Skeletal muscle satellite cell (primary cell): ENCODE measurements at regions not wholly inside any gene's neighbourhood (a gene's known extent, or its start where the extent isn't known, plus 50 kb on each side); places are given as distances from the start of the nearest gene placed in this dataset.
"Not testable (repeated sequence)": the region's sequence is repeated elsewhere in the genome, so short reads cannot be mapped to it uniquely, and the experiment has no call there.

Experiments used
- H3K27me3 ChIP-seq: 2 replicates; pipeline ENCODE4 v1.7.0; 2013; ENCODE audit warnings: low read length; ENCODE audit not compliant: control insufficient read depth, insufficient read depth
- H3K36me3 ChIP-seq: 2 replicates; pipeline ENCODE4 v1.7.0; 2013; ENCODE audit warnings: mild to moderate bottlenecking, control low read depth, low read length; ENCODE audit not compliant: insufficient read depth
- H3K4me1 ChIP-seq: 2 replicates; pipeline ENCODE4 v1.7.0; 2013; ENCODE audit warnings: low read length; ENCODE audit not compliant: control insufficient read depth, insufficient read depth
- H3K4me2 ChIP-seq: 2 replicates; pipeline ENCODE4 v1.7.0; 2013; ENCODE audit warnings: mild to moderate bottlenecking, low read length
- H3K4me3 ChIP-seq: 2 replicates; pipeline ENCODE4 v1.7.0; 2013; ENCODE audit warnings: low read length
- H3K9ac ChIP-seq: 2 replicates; pipeline ENCODE4 v1.7.0; 2013; ENCODE audit warnings: mild to moderate bottlenecking, low read depth, low read length, moderate library complexity
- H3K9me3 ChIP-seq: replicated peaks from 2 replicates; pipeline ENCODE4 v1.7.0; 2013; ENCODE audit warnings: mild to moderate bottlenecking, control low read depth, low read length

DNA sequence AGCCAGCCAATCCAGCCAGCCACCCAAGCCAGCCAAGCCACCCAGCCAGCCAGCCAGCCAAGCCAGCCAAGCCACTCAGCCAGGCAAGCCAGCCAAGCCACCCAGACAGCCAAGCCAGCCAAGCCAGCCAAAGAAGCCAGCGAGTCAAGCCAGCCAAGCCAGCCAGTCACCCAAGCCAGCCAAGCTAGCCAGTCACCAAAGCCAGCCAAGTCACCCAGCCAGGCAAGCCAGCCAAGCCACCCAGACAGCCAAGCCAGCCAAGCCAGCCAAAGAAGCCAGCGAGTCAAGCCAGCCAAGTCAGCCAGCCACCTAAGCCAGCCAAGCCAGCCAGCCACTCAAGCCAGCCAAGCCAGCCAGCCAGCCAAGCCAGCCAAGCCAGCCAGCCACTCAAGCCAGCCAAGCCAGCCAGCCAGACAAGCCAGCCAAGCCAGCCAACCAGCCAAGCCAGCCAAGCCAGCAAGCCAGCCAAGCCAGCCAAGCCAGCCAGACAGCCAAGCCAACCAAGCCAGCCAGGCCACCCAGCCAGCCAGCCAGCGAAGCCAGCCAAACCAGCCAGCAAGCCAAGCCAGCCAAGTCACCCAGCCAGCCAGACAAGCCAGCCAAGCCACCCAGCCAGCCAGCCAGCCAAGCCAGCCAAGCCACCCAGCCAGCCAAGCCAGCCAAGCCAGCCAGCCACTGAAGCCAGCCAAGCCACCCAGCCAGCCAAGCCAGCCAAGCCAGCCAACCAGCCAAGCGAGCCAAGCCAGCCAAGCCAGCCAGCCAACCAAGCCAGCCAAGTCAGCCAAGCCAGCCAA is 198.8 kb downstream of the GOLGA6L6 start:
- peaks cover 67% of the 10 kb centered on the region for H3K9me3 ChIP-seq
- not testable (repeated sequence) for H3K4me3 ChIP-seq, H3K4me1 ChIP-seq, H3K9ac ChIP-seq, H3K36me3 ChIP-seq, H3K4me2 ChIP-seq, H3K27me3 ChIP-seq

DNA sequence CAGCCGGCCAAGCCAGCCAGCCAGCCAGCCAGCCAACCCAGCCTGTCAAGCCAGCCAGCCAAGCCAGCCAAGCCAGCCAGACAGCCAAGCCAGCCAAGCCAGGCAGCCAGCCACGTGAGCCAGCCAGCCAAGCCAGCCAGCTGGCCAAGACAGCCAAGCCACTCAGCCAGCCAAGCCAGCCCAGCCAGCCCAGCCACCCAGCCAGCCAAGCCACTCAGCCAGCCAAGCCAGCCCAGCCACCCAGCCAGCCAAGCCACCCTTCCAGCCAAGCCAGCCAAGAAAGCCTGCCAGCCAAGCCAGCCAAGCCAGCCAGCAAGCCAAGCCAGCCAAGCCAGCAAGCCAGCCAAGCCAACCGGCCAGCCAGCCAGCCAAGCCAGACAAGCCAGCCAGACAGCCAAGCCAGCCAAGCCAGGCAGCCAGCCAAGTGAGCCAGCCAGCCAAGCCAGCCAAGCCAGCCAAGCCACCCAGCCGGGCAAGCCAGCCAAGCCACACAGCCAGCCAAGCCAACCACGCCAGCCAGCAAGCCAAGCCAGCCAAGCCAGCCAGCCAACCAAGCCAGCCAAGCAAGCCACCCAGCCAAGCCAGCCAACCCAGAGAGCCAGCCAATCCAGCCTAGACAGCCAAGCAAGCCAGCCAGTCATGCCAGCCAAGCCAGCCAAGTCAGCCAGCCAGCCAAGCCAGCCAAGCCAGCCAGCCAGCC is 199.5 kb downstream of the GOLGA6L6 start:
- Histone ChIP-seq H3K27me3 (no peaks in the 10 kb centered on the region), H3K4me2 (no peak overlapping the region), H3K9ac (no peak overlapping the region), H3K36me3 (peaks cover 3% of the 10 kb centered on the region), H3K9me3 (peaks cover 67% of the 10 kb centered on the region), H3K4me3 (no peak overlapping the region), H3K4me1 (no peaks in the 10 kb centered on the region)

DNA sequence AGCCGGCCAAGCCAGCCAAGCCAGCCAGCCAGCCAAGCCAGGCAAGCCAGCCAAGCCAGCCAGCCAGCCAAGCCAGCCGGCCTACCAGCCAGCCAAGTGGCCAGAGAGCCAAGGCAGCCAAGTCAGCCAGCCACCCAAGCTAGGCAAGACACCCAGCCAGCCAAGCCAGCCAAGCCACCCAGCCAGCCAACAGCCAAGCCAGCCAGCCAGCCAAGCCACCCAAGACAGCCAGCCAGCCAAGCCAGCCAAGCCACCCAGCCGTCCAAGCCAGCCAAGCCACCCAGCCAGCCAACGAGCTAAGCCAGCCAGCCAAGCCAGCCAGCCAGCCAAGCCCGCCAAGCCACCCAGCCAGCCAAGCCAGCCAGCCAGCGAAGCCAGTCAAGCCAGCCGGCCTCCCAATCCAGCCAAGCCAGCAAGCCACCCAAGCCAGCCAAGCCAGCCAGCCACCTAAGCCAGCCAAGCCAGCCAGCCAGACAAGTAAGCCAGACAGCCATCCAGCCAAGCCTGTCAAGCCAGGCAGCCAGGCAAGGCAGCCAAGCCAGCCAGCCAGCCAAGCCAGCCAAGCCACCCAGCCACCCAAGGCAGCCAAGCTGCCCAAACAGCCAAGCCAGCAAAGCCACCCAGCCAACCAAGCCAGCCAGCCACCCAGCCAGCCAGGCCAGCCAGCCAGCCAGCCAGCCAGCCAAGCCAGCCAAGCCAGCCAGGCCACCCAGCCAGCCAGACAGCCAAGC is 200.5 kb downstream of the GOLGA6L6 start:
- no peak overlapping the region for H3K9ac ChIP-seq
- peaks cover 58% of the 10 kb centered on the region for H3K9me3 ChIP-seq
- H3K27me3 ChIP-seq, result no peaks in the 10 kb centered on the region
- peaks cover 3% of the 10 kb centered on the region for H3K36me3 ChIP-seq
- no peak overlapping the region for H3K4me2 ChIP-seq
- H3K4me1 ChIP-seq, result no peaks in the 10 kb centered on the region
- H3K4me3 ChIP-seq, result no peak overlapping the region

DNA sequence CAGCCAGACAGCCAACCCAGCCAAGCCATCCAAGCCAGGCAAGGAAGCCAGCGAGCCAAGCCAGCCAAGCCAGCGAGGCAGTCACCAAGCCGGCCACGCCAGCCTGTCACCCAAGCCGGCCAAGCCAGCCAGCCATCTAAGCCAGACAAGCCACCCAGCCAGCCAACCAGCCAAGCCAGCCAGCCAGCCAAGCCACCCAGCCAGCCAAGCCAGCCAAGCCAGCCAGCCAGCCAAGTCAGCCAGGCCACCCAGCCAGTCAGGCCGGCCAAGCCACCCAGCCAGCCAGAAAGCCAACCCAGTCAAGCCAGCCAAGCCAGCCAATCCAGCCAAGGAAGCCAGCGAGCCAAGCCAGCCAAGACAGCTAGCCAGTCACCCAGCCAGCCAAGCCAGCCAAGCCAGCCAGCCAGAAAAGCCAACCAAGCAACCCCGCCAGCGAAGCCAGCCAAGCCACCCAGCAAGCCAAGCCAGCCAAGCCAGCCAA is 201.2 kb downstream of the GOLGA6L6 start:
- no peak overlapping the region for H3K4me2 ChIP-seq
- H3K36me3 ChIP-seq, result peaks cover 3% of the 10 kb centered on the region
- H3K9me3 ChIP-seq, result peaks cover 51% of the 10 kb centered on the region
- H3K4me1 ChIP-seq, result no peaks in the 10 kb centered on the region
- H3K4me3 ChIP-seq, result no peak overlapping the region
- no peak overlapping the region for H3K9ac ChIP-seq
- H3K27me3 ChIP-seq, result no peaks in the 10 kb centered on the region

DNA sequence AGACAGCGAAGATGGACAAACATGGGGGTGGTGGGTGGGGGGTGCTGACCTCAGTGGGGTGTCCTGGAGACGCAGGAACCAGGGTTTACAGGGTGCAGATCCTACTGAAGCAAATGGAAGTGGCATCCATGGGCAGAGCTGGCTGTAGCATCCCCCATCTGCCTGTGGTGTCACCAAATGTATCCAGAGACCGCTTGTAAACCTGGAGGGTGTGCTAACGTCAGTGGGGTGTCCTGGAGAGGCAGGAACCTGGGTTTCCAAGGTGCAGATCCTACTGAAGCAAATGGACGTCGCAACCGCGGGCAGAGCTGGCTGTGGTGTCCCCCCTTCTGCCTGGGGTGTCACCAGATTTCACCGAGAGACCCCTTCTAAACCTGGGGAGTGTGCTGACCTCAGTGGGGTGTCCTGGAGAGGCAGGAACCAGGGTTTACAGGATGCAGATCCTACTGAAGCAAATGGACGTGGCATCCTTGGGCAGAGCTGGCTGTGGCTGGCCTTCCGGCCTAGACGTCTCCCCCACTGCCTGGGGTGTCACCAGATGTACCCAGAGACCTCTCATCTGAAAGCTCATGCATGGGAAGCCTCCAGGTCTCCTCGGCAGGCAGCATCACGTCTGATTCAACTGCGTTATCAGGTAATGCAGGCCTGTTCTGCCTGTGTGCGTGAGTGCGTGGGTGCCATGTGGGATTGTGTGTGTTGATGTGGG is 202.4 kb downstream of the GOLGA6L6 start:
- not testable (repeated sequence) for H3K9ac ChIP-seq, H3K4me2 ChIP-seq, H3K27me3 ChIP-seq, H3K36me3 ChIP-seq, H3K4me3 ChIP-seq, H3K4me1 ChIP-seq
- H3K9me3 ChIP-seq, result peaks cover 41% of the 10 kb centered on the region

DNA sequence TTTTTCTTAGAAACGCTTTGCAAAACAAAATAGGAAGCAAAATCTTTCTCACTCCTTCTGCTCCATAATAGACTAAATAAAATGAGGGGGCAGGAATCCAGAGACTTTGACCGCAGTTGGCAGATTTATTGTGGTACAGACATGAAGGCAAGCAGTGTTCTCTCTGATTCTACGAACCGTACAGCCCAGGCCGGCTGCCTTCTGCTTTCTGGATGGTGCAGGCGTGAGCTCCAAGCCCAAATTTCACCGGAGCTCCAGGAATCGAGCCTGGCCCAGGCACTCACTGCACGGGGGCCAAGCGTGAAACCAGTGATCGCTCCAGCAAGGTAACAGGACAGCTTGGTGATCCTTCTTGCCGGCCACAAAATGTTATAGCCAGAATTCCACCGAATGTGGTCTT is 202.9 kb downstream of the GOLGA6L6 start:
- H3K36me3 ChIP-seq, H3K27me3 ChIP-seq, H3K4me2 ChIP-seq, H3K9ac ChIP-seq, H3K4me3 ChIP-seq, H3K4me1 ChIP-seq: not testable (repeated sequence)
- peaks cover 36% of the 10 kb centered on the region for H3K9me3 ChIP-seq

DNA sequence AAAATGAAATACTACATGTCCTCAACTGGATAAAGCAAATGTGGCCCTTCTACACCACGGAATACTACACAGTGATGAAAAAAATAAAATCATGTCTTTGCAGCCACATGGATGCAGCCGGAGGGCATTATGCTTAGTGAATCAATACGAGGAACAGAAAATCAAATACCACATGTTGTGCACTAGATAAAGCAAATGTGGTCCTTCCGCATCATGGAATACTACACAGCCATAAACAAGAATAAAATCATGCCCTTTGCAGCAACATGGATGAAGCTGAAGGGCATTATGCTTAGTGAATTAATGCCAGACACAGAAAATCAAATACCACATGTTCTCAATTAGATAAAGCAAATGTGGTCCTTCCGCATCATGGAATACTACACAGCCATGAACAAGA is 204.4 kb downstream of the GOLGA6L6 start:
- H3K4me3 ChIP-seq, H3K36me3 ChIP-seq, H3K4me2 ChIP-seq, H3K9ac ChIP-seq, H3K4me1 ChIP-seq, H3K27me3 ChIP-seq: not testable (repeated sequence)
- H3K9me3 ChIP-seq, result peaks cover 33% of the 10 kb centered on the region

DNA sequence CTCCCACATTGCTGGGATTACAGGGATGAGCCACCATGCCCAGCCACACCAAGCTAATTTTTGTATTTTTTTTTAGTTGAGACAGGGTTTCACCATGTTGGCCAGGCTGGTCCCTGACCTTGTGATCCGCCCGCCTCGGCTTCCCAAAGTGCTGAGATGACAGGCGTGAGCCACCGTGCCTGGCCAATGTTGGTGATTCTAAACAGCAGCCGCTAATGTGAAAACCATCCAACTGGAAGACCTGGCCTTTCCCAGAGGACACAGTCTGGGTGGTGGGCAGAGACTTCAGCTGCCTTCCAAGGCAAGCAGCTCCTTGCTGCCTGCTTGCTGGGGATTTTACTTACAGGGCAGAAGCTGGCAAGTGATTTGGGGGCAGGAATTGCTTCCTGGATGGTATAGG is 207.1 kb downstream of the GOLGA6L6 start:
- H3K36me3 ChIP-seq, H3K4me3 ChIP-seq, H3K27me3 ChIP-seq, H3K9me3 ChIP-seq, H3K4me1 ChIP-seq, H3K9ac ChIP-seq, H3K4me2 ChIP-seq: not testable (repeated sequence)

DNA sequence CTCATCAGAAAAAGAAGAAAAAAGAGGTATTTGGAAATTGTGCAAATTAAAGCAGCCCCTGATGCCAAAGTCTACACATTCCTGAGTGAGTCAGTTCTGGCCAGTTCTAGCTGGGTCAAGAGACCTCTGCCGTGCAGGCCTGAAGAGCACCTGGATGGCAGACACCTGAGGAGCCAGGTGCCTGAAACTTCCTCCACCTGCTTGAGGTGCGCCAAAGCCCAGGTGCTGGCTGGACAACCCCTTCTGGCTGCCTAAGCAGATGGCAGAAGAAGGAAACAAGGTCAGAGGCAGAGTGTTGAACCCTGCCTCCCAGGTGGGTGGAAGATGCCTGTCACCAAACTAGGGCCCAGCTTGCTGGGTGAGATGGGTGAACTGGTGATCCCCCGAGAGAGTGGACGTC is 215.8 kb downstream of the GOLGA6L6 start:
- H3K36me3 ChIP-seq, H3K4me1 ChIP-seq, H3K4me2 ChIP-seq, H3K4me3 ChIP-seq, H3K27me3 ChIP-seq, H3K9ac ChIP-seq, H3K9me3 ChIP-seq: not testable (repeated sequence)

DNA sequence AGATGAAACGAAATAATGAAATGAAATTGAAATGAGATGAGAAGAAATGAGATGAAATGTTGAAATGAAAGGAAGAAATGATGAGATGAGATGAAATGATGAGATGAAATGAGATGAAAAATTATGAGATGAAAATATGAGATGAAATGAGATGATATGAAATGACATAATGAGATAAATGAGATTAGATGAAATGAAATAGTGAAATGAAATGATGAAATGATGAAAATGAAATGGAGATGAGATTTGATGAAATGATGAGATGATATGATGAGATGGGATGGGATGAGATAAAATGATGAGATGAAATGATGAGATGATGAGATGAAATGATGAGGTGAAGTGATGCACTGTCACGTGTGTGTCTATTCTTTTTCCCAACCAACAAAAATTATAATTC is 224.5 kb downstream of the GOLGA6L6 start:
- H3K9ac ChIP-seq, H3K27me3 ChIP-seq, H3K4me3 ChIP-seq, H3K9me3 ChIP-seq, H3K4me1 ChIP-seq, H3K36me3 ChIP-seq, H3K4me2 ChIP-seq: not testable (repeated sequence)

DNA sequence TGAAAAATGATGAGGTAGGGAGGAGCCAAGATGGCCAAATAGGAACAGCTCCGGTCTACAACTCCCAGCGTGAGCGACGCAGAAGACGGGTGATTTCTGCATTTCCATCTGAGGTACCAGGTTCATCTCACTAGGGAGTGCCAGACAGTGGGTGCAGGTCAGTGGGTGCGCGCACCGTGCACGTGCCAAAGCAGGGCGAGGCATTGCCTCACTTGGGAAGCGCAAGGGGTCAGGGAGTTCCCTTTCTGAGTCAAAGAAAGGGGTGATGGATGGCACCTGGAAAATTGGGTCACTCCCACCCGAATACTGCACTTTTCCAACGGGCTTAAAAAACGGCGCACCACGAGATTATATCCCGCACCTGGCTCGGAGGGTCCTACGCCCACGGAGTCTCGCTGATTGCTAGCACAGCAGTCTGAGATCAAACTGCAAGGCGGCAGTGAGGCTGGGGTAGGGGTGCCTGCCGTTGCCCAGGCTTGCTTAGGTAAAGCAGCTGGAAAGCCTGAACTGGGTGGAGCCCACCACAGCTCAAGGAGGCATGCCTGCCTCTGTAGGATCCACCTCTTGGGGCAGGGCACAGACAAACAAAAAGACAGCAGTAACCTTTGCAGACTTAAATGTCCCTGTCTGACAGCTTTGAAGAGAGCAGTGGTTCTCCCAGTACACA is 230.5 kb downstream of the GOLGA6L6 start:
- H3K9me3 ChIP-seq, result not testable (repeated sequence)

More for the DNA sequence above, 230.5 kb downstream of the GOLGA6L6 start:
- H3K36me3 ChIP-seq, H3K9ac ChIP-seq, H3K4me2 ChIP-seq, H3K27me3 ChIP-seq, H3K4me1 ChIP-seq, H3K4me3 ChIP-seq: not testable (repeated sequence)
